Uterus (tissue), 3 donors: ENCODE measurements at regions not wholly inside any gene's neighbourhood (a gene's known extent, or its start where the extent isn't known, plus 50 kb on each side); places are given as distances from the start of the nearest gene placed in this dataset.

Experiments
- DNase-seq, 2 donors: peaks; one replicate each; pipeline ENCODE4 v3.0.0-alpha.2; 2019 to 2020
- H3K27ac ChIP-seq, 2 donors: fragments of 200-600 bp; sonication (generic); 1 replicate in 1 of 2; 2 replicates in 1 of 2; pipeline ENCODE4 v1.5.1; 2016 to 2018
- H3K27me3 ChIP-seq, 2 donors: fragments of 200-600 bp; sonication (generic); one replicate each; pipeline ENCODE4 v1.5.1; 2018 to 2019; ENCODE audit warnings: control low read depth in 1 of 2
- H3K36me3 ChIP-seq, 2 donors: fragments of 200-600 bp; sonication (generic); one replicate each; pipeline ENCODE4 v1.5.1; 2019; ENCODE audit warnings: control low read depth in 1 of 2
- H3K4me1 ChIP-seq, 2 donors: fragments of 200-600 bp; sonication (generic); one replicate each; pipeline ENCODE4 v1.5.1; 2018 to 2019; ENCODE audit warnings: control low read depth in 1 of 2
- H3K4me3 ChIP-seq, 2 donors: fragments of 200-600 bp; sonication (generic); 1 replicate in 1 of 2; 2 replicates in 1 of 2; pipeline ENCODE4 v1.5.1; 2018 to 2019; ENCODE audit warnings: mild to moderate bottlenecking in 1 of 2
- H3K9me3 ChIP-seq, 2 donors: fragments of 200-600 bp; sonication (generic); one replicate each; pipeline ENCODE4 v1.5.1; 2019; ENCODE audit warnings: control low read depth in 1 of 2
- CTCF ChIP-seq, 4 experiments: fragments of 200-600 bp in 2 of 4; fragments of 450-650 bp in 2 of 4; sonication (generic) in 2 of 4; IDR thresholded peaks; one replicate each; pipeline ENCODE4 v1.5.1; 2016 to 2019; ENCODE audit warnings: antibody characterized with exemption in 4 of 4, mild to moderate bottlenecking in 2 of 4, moderate library complexity in 1 of 4
- POLR2A ChIP-seq, 2 donors: fragments of 450-650 bp; IDR thresholded peaks; one replicate each; pipeline ENCODE4 v1.6.1; 2016; ENCODE audit warnings: antibody characterized with exemption in 2 of 2, mild to moderate bottlenecking in 1 of 2, moderate library complexity in 1 of 2
- intact Hi-C: fragments of 100-400 bp; cut with DNase I; formaldehyde crosslinking; loops from one replicate; pipeline ENCODE4 v1.15.1; 2023; ENCODE audit warnings: low total_unique reads
- donor health status: DM: yes; HTN: yes; CAD: no.

DNA sequence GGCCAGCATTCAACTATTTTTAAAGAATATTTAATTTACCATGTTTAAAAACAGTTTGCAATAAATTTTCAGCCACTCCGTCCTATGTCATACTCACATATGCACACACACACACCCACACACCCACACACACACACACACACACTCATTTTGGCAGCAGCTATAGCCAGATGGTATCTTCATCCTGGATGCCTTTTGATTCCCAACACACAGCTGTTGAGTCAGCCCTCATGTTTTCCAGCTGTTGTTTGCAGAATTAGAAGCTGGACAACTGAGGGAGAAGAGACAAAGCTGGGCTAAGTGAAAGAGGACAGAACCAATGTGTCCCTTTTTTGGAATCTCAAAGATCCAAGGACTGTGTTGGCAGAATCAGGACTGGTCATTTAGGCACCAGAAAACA, 80.0 kb upstream of the EGLN3 start:
- Histone ChIP-seq H3K4me1 (no peaks in the 10 kb centered on the region), H3K27me3 (no peaks in the 10 kb centered on the region), H3K27ac (peak overlapping the region in 1 of 2 donors; percentile 46), H3K4me3 (no peak overlapping the region), H3K36me3 (no peaks in the 10 kb centered on the region), H3K9me3 (no peaks in the 10 kb centered on the region)
- no peak for TF ChIP-seq POLR2A (IDR thresholded peaks at IDR 0.05)
- no peak for TF ChIP-seq CTCF (IDR thresholded peaks at IDR 0.05)
- peak; percentile 66 to 72 for DNase-seq
- intact Hi-C loops, result no loop called here

DNA sequence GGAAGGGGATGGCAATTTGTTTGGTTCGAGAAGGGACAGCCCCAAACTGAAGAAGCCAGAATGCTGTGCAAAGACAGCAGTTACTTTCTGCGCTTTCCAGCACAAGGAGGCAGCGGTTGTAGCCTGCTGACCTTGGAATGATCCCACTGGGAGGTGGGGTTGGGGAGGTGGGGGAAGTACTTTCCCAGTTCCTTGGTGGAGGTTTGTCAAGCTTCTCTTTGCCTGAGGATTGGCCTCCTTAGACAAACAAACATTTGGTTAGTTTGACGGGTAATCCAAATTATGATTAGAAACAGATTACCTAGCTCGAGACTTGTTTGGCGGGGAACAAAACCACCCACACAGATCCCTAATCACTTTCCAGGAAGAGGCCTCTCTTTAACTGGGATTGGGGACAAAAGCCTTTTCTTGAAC, 79.1 kb upstream of the EGLN3 start:
- TF ChIP-seq CTCF (IDR thresholded peaks at IDR 0.05), result no peak
- H3K27ac ChIP-seq, result peak overlapping the region; percentile 25 to 55
- intact Hi-C loops, result no loop called here
- no peaks in the 10 kb centered on the region for H3K9me3 ChIP-seq
- H3K4me1 ChIP-seq, result no peaks in the 10 kb centered on the region
- H3K4me3 ChIP-seq, result no peak overlapping the region
- DNase-seq, result peak; percentile 70 to 79
- no peaks in the 10 kb centered on the region for H3K36me3 ChIP-seq
- H3K27me3 ChIP-seq, result no peaks in the 10 kb centered on the region

GRCh38 chr14:34027990-34028495, 77.2 kb upstream of the EGLN3 start:
- no peak for TF ChIP-seq POLR2A (IDR thresholded peaks at IDR 0.05)
- no peak for TF ChIP-seq CTCF (IDR thresholded peaks at IDR 0.05)
- no peaks in the 10 kb centered on the region for H3K9me3 ChIP-seq
- no peaks in the 10 kb centered on the region for H3K4me1 ChIP-seq
- no peak overlapping the region for H3K4me3 ChIP-seq
- H3K27me3 ChIP-seq, result no peaks in the 10 kb centered on the region
- intact Hi-C loops, result no loop called here
- no peak for DNase-seq
- no peaks in the 10 kb centered on the region for H3K36me3 ChIP-seq
- peak overlapping the region in 1 of 2 donors; percentile 48 for H3K27ac ChIP-seq

GRCh38 chr14:34027130-34027989, 76.5 kb upstream of the EGLN3 start:
- TF ChIP-seq CTCF (IDR thresholded peaks at IDR 0.05) (no peak), POLR2A (IDR thresholded peaks at IDR 0.05) (no peak)
- Histone ChIP-seq H3K27me3 (no peaks in the 10 kb centered on the region), H3K9me3 (no peaks in the 10 kb centered on the region), H3K4me1 (no peaks in the 10 kb centered on the region), H3K4me3 (no peak overlapping the region), H3K36me3 (no peaks in the 10 kb centered on the region), H3K27ac (peak overlapping the region in 1 of 2 donors; percentile 48)
- intact Hi-C loops, result no loop called here
- DNase-seq, result no peak

DNA sequence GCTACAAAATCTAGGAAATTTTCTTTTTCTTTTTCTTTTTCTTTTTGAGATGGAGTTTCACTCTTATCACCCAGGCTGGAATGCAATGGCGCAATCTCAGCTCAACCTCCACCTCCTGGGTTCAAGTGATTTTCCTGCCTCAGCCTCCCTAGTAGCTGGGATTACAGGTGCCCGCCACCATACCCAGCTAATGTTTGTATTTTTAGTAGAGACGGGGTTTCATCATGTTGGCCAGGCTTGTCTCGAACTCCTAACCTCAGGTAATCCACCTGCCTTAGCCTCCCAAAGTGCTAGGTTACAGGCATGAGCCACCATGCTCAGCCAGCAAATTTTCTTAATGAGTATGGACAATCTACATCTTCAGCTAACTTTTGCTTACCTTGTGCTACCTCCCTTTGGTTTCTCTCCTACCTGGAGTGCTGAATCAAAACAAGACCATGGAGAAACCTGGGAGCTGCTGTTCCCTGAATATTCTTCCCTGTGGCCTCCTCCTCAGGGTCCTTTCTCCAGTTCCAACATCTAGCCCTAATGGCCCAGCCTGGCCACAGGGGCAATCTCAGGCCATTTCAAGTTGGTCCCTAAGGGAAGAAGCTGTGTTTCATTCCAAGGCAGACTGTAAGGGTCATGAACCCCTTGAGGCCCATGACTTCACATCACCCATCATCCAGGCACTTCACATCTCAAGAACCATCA, 74.6 kb upstream of the EGLN3 start:
- TF ChIP-seq POLR2A (IDR thresholded peaks at IDR 0.05), result no peak
- no peak for TF ChIP-seq CTCF (IDR thresholded peaks at IDR 0.05)
- H3K27ac ChIP-seq, result no peak overlapping the region
- H3K27me3 ChIP-seq, result no peaks in the 10 kb centered on the region

More for the DNA sequence above, 74.6 kb upstream of the EGLN3 start:
- no peaks in the 10 kb centered on the region for H3K4me1 ChIP-seq
- intact Hi-C loops, result no loop called here
- DNase-seq, result no peak
- H3K4me3 ChIP-seq, result no peak overlapping the region
- H3K36me3 ChIP-seq, result no peaks in the 10 kb centered on the region
- H3K9me3 ChIP-seq, result no peaks in the 10 kb centered on the region
